GM12878 (cell line): ENCODE measurements at regions not wholly inside any gene's neighbourhood (a gene's known extent, or its start where the extent isn't known, plus 50 kb on each side); places are given as distances from the start of the nearest gene placed in this dataset.

Source experiments
- EZH2 ChIP-seq: IDR thresholded peaks from 2 replicates; pipeline ENCODE4 v1.6.1; 2012; ENCODE audit warnings: low read depth, mild to moderate bottlenecking, control low read depth, inconsistent platforms, low read length, borderline replicate concordance; ENCODE audit not compliant: control insufficient read depth
- GABPA ChIP-seq: IDR thresholded peaks from 2 replicates; pipeline ENCODE4 v1.6.1; 2014; ENCODE audit warnings: antibody characterized with exemption, low read depth, mild to moderate bottlenecking, inconsistent platforms
- HCFC1 ChIP-seq: fragments of 150-350 bp; IDR thresholded peaks from 2 replicates; pipeline ENCODE4 v1.6.1; 2014; ENCODE audit warnings: low read length
- JUND ChIP-seq: IDR thresholded peaks from 2 replicates; pipeline ENCODE4 v1.6.1; 2012; ENCODE audit warnings: low read depth, mild to moderate bottlenecking, low read length, improper control_type of control experiment, moderate library complexity
- MYC ChIP-seq: IDR thresholded peaks from 2 replicates; pipeline ENCODE4 v1.6.1; 2011; ENCODE audit warnings: mild to moderate bottlenecking, low read length, moderate library complexity, inconsistent platforms; ENCODE audit not compliant: insufficient read depth, insufficient replicate concordance, insufficient read length, severe bottlenecking
- POLR2A ChIP-seq: IDR thresholded peaks from 2 replicates; pipeline ENCODE4 v1.6.1; 2011; ENCODE audit warnings: low read depth, mild to moderate bottlenecking, low read length
- POLR2AphosphoS5 ChIP-seq: IDR thresholded peaks from 2 replicates; pipeline ENCODE4 v1.6.1; 2011; ENCODE audit warnings: mild to moderate bottlenecking, low read length, inconsistent platforms
- RAD21 ChIP-seq: IDR thresholded peaks from 2 replicates; pipeline ENCODE4 v1.6.1; 2011; ENCODE audit warnings: mild to moderate bottlenecking, low read depth, low read length, moderate library complexity; ENCODE audit not compliant: insufficient read depth
- ZNF274 ChIP-seq: IDR thresholded peaks from one replicate; pipeline ENCODE4 v1.8.0; 2011; ENCODE audit not compliant: insufficient read length, insufficient read depth
- TF ChIP-seq, protein P1 (sequence below), 3 experiments: IDR thresholded peaks in 2 of 3; conservative IDR thresholded peaks in 1 of 3; 2 replicates each; pipeline ENCODE4 v1.5.1; 2011; ENCODE audit warnings: low read depth in 3 of 3, low read length in 3 of 3, mild to moderate bottlenecking in 3 of 3, control low read depth in 2 of 3, moderate library complexity in 2 of 3, inconsistent platforms in 1 of 3, mixed read lengths in 1 of 3; ENCODE audit not compliant: control insufficient read depth in 2 of 3, insufficient read depth in 1 of 3; ENCODE audit errors: extremely low read depth in 1 of 3
- TF ChIP-seq, protein P2 (sequence below): IDR thresholded peaks from 2 replicates; pipeline ENCODE4 v1.6.1; 2012; ENCODE audit warnings: low read depth, low read length, improper control_type of control experiment

DNA sequence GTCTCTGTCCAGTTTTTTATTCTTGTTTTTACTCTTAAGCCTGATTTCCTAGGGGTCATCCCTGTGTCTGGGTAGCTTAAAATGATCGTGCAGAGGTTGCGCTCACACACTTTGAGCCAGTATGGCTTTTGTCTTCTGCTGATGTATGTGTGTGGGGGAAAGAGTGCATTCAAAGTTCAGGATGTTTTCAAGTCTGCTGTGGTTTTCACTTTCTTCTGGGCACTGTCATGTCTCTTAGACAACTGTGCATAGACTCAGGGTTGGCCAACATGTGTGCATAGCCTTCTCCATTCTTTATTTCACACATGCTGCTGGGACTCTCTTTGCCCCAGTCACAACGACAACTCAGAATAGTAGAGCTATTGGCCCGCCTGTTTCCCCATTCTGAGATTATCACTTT is 139.1 kb downstream of the WNT7A start:
- no peak for TF ChIP-seq HCFC1
- TF ChIP-seq RAD21 = no peak
- TF ChIP-seq, protein P1, sequence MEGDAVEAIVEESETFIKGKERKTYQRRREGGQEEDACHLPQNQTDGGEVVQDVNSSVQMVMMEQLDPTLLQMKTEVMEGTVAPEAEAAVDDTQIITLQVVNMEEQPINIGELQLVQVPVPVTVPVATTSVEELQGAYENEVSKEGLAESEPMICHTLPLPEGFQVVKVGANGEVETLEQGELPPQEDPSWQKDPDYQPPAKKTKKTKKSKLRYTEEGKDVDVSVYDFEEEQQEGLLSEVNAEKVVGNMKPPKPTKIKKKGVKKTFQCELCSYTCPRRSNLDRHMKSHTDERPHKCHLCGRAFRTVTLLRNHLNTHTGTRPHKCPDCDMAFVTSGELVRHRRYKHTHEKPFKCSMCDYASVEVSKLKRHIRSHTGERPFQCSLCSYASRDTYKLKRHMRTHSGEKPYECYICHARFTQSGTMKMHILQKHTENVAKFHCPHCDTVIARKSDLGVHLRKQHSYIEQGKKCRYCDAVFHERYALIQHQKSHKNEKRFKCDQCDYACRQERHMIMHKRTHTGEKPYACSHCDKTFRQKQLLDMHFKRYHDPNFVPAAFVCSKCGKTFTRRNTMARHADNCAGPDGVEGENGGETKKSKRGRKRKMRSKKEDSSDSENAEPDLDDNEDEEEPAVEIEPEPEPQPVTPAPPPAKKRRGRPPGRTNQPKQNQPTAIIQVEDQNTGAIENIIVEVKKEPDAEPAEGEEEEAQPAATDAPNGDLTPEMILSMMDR (IDR thresholded peaks at IDR 0.05 in 2 of 3, conservative IDR thresholded peaks at IDR 0.05 in 1 of 3; ENCODE audit: control insufficient read depth in 2 of 3, extremely low read depth in 1 of 3, insufficient read depth in 1 of 3, low read depth in 3 of 3, low read length in 3 of 3) = no peak
- no peak for TF ChIP-seq MYC
- TF ChIP-seq JUND = no peak
- TF ChIP-seq, protein P2, sequence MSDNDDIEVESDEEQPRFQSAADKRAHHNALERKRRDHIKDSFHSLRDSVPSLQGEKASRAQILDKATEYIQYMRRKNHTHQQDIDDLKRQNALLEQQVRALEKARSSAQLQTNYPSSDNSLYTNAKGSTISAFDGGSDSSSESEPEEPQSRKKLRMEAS = no peak
- no peak for TF ChIP-seq POLR2AphosphoS5
- no peak for TF ChIP-seq ZNF274
- no peak for TF ChIP-seq POLR2A
- TF ChIP-seq EZH2 = no peak
- no peak for TF ChIP-seq GABPA
